Liver (tissue), 8 donors: ENCODE measurements at regions not wholly inside any gene's neighbourhood (a gene's known extent, or its start where the extent isn't known, plus 50 kb on each side); places are given as distances from the start of the nearest gene placed in this dataset.

Source experiments
- DNase-seq: peaks from one replicate; pipeline ENCODE4 v3.0.0-alpha.2; 2017; ENCODE audit warnings: low spot score
- H3K27ac ChIP-seq, 2 donors: one replicate each; pipeline ENCODE4 v1.7.0; 2013; ENCODE audit warnings: inconsistent platforms in 2 of 2, low read length in 2 of 2, control low read depth in 1 of 2, low read depth in 1 of 2, mild to moderate bottlenecking in 1 of 2
- H3K27me3 ChIP-seq, 4 donors: one replicate each; pipeline versions ENCODE4 v1.6.1 to v1.7.0; 2013; ENCODE audit warnings: low read length in 3 of 4, inconsistent platforms in 1 of 4, mild to moderate bottlenecking in 1 of 4, moderate library complexity in 1 of 4; ENCODE audit not compliant: control insufficient read depth in 4 of 4, insufficient read depth in 4 of 4
- H3K36me3 ChIP-seq, 4 donors: one replicate each; pipeline versions ENCODE4 v1.6.1 to v1.7.0; 2013; ENCODE audit warnings: low read length in 3 of 4, mild to moderate bottlenecking in 3 of 4, low read depth in 1 of 4, moderate library complexity in 1 of 4; ENCODE audit not compliant: control insufficient read depth in 4 of 4, insufficient read depth in 3 of 4
- H3K4me1 ChIP-seq, 4 donors: one replicate each; pipeline versions ENCODE4 v1.6.1 to v1.7.0; 2013; ENCODE audit warnings: low read length in 3 of 4, mild to moderate bottlenecking in 3 of 4, moderate library complexity in 1 of 4; ENCODE audit not compliant: control insufficient read depth in 4 of 4, insufficient read depth in 4 of 4
- H3K4me3 ChIP-seq, 3 donors: one replicate each; pipeline versions ENCODE4 v1.6.1 to v1.7.0; 2013; ENCODE audit warnings: low read length in 3 of 3, control low read depth in 1 of 3, low read depth in 1 of 3, mild to moderate bottlenecking in 1 of 3
- H3K9ac ChIP-seq, 2 donors: one replicate each; pipeline ENCODE4 v1.7.0; 2013; ENCODE audit warnings: low read length in 2 of 2, mild to moderate bottlenecking in 2 of 2, moderate library complexity in 2 of 2, control low read depth in 1 of 2, low read depth in 1 of 2
- H3K9me3 ChIP-seq, 4 donors: one replicate each; pipeline versions ENCODE4 v1.6.1 to v1.7.0; 2013; ENCODE audit warnings: low read length in 3 of 4; ENCODE audit not compliant: control insufficient read depth in 4 of 4
- CTCF ChIP-seq: fragments of 150-350 bp; IDR thresholded peaks from 2 replicates; pipeline ENCODE4 v1.5.1; 2017; ENCODE audit warnings: improper control_type of control experiment, low read depth, low read length; ENCODE audit not compliant: missing input control
- EGR1 ChIP-seq, 2 donors: IDR thresholded peaks; 2 replicates each; pipeline ENCODE4 v1.6.1; 2016 to 2018; ENCODE audit warnings: antibody characterized with exemption in 2 of 2, low read depth in 2 of 2
- FOXA2 ChIP-seq: IDR thresholded peaks from 2 replicates; pipeline ENCODE4 v1.6.1; 2016; ENCODE audit warnings: antibody characterized with exemption
- GABPA ChIP-seq, 2 donors: IDR thresholded peaks in 1 of 2; conservative IDR thresholded peaks in 1 of 2; 2 replicates each; pipeline ENCODE4 v1.6.1; 2016; ENCODE audit warnings: antibody characterized with exemption in 2 of 2, mild to moderate bottlenecking in 1 of 2, moderate library complexity in 1 of 2
- HNF4A ChIP-seq, 2 donors: conservative IDR thresholded peaks; 2 replicates each; pipeline ENCODE4 v1.6.1; 2016; ENCODE audit warnings: antibody characterized with exemption in 2 of 2, mild to moderate bottlenecking in 2 of 2
- HNF4G ChIP-seq: IDR thresholded peaks from 2 replicates; pipeline ENCODE4 v1.6.1; 2016; ENCODE audit warnings: antibody characterized with exemption
- JUND ChIP-seq, 2 donors: IDR thresholded peaks; 2 replicates each; pipeline ENCODE4 v1.6.1; 2016; ENCODE audit warnings: antibody characterized with exemption in 2 of 2
- NR2F2 ChIP-seq: IDR thresholded peaks from 2 replicates; pipeline ENCODE4 v1.6.1; 2016; ENCODE audit warnings: antibody characterized with exemption
- RAD21 ChIP-seq, 2 donors: IDR thresholded peaks; 2 replicates each; pipeline ENCODE4 v1.6.1; 2016; ENCODE audit warnings: antibody characterized with exemption in 2 of 2, mild to moderate bottlenecking in 2 of 2
- RXRA ChIP-seq, 2 donors: IDR thresholded peaks; 2 replicates each; pipeline ENCODE4 v1.6.1; 2017 to 2018; ENCODE audit warnings: antibody characterized with exemption in 2 of 2, mild to moderate bottlenecking in 1 of 2
- SP1 ChIP-seq: IDR thresholded peaks from 2 replicates; pipeline ENCODE4 v1.6.1; 2018; ENCODE audit warnings: antibody characterized with exemption, mild to moderate bottlenecking
- TAF1 ChIP-seq: conservative IDR thresholded peaks from 2 replicates; pipeline ENCODE4 v1.6.1; 2016; ENCODE audit warnings: antibody characterized with exemption, mild to moderate bottlenecking
- YY1 ChIP-seq: IDR thresholded peaks from 2 replicates; pipeline ENCODE4 v1.6.1; 2016; ENCODE audit warnings: antibody characterized with exemption, mild to moderate bottlenecking
- ZBTB33 ChIP-seq: IDR thresholded peaks from 2 replicates; pipeline ENCODE4 v1.6.1; 2016; ENCODE audit warnings: antibody characterized with exemption
- WGBS: extraction: QIAGEN DNeasy Blood & Tissue Kit; methylation state at CpG from one replicate; pipeline ENCODE4 v1.1.7; 2013; 5-methylcytosine and 5-hydroxymethylcytosine counted together
- TF ChIP-seq, protein P1 (sequence below): IDR thresholded peaks from 2 replicates; pipeline ENCODE4 v1.6.1; 2016; ENCODE audit warnings: antibody characterized with exemption, mild to moderate bottlenecking
- TF ChIP-seq, protein P2 (sequence below): IDR thresholded peaks from 2 replicates; pipeline ENCODE4 v1.6.1; 2016; ENCODE audit warnings: antibody characterized with exemption
- donor health status: healthy.
- donor health status: healthy.
- donor health status: healthy.
- donor health status: healthy.
- donor health status: healthy.

DNA sequence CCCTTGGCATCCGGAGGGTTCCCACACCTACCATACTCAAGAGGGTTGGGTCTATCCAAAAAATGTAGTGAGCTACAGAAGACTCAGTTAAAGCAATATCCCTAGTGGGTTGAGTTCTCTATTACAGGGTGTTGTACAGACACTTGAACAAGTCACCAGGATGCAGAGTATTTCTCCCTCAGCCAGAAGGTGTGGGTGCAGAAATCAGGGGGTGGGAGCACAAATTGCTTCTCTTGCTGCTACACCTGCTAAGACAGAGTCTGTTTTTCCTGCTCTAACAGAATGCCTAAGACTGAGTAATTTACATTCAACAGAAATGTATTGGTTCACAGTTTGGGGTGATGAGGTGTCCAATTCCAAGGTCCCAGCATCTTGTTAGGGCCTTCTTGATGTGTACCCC, 433.4 kb downstream of the TCERG1L start:
- Histone ChIP-seq H3K4me1 (no peaks in the 10 kb centered on the region), H3K27ac (no peak overlapping the region), H3K4me3 (no peak overlapping the region), H3K36me3 (no peaks in the 10 kb centered on the region), H3K27me3 (peaks cover 0 to 4% (median 2%) of the 10 kb centered on the region in 4 donors), H3K9ac (no peak overlapping the region), H3K9me3 (no peaks in the 10 kb centered on the region)
- DNase-seq, result no peak
- WGBS, result 86% methylated on average over 1 of the region's 1 CpG
- TF ChIP-seq RAD21 (IDR thresholded peaks at IDR 0.05) (no peak), GABPA (IDR thresholded peaks at IDR 0.05 in 1 of 2, conservative IDR thresholded peaks at IDR 0.05 in 1 of 2) (no peak), CTCF (no peak), ZBTB33 (no peak), TAF1 (no peak), HNF4G (no peak), RXRA (IDR thresholded peaks at IDR 0.05) (no peak), FOXA2 (no peak), JUND (IDR thresholded peaks at IDR 0.05) (no peak), YY1 (no peak), SP1 (no peak), EGR1 (IDR thresholded peaks at IDR 0.05; ENCODE audit: low read depth in 2 of 2) (no peak), HNF4A (conservative IDR thresholded peaks at IDR 0.05) (no peak)
- TF ChIP-seq, protein P1, sequence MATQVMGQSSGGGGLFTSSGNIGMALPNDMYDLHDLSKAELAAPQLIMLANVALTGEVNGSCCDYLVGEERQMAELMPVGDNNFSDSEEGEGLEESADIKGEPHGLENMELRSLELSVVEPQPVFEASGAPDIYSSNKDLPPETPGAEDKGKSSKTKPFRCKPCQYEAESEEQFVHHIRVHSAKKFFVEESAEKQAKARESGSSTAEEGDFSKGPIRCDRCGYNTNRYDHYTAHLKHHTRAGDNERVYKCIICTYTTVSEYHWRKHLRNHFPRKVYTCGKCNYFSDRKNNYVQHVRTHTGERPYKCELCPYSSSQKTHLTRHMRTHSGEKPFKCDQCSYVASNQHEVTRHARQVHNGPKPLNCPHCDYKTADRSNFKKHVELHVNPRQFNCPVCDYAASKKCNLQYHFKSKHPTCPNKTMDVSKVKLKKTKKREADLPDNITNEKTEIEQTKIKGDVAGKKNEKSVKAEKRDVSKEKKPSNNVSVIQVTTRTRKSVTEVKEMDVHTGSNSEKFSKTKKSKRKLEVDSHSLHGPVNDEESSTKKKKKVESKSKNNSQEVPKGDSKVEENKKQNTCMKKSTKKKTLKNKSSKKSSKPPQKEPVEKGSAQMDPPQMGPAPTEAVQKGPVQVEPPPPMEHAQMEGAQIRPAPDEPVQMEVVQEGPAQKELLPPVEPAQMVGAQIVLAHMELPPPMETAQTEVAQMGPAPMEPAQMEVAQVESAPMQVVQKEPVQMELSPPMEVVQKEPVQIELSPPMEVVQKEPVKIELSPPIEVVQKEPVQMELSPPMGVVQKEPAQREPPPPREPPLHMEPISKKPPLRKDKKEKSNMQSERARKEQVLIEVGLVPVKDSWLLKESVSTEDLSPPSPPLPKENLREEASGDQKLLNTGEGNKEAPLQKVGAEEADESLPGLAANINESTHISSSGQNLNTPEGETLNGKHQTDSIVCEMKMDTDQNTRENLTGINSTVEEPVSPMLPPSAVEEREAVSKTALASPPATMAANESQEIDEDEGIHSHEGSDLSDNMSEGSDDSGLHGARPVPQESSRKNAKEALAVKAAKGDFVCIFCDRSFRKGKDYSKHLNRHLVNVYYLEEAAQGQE, result no peak
- TF ChIP-seq, protein P2, sequence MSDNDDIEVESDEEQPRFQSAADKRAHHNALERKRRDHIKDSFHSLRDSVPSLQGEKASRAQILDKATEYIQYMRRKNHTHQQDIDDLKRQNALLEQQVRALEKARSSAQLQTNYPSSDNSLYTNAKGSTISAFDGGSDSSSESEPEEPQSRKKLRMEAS, result no peak

DNA sequence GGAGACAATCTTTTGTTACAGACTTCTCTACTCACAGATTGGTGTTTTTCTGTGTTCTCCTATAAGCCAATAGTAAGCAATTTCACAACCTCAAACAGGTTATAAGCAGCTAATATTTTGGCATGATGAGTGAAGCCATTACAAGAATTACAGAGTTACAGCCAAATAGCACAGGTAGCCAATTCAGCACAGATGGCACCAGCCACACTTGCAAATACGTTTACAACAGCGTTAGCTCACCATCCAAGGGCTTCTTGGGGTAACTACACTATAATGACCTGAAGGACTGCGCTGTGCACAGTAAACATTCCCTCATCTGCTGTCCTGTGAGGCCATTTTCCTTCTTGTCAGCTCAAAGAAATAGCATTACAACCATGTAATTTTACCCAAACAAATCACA, 428.6 kb downstream of the TCERG1L start:
- H3K36me3 ChIP-seq, result no peaks in the 10 kb centered on the region
- no peak for TF ChIP-seq NR2F2
- no peak for TF ChIP-seq RAD21 (IDR thresholded peaks at IDR 0.05)
- no peak for TF ChIP-seq TAF1
- WGBS, result 75% methylated on average over 3 of the region's 3 CpGs
- peaks cover 0 to 4% (median 2%) of the 10 kb centered on the region in 4 donors for H3K27me3 ChIP-seq
- no peak overlapping the region for H3K27ac ChIP-seq
- H3K9me3 ChIP-seq, result no peaks in the 10 kb centered on the region
- DNase-seq, result no peak
- no peaks in the 10 kb centered on the region for H3K4me1 ChIP-seq
- no peak overlapping the region for H3K9ac ChIP-seq
- no peak overlapping the region for H3K4me3 ChIP-seq
